A673 (cell line): ENCODE measurements at regions not wholly inside any gene's neighbourhood (a gene's known extent, or its start where the extent isn't known, plus 50 kb on each side); places are given as distances from the start of the nearest gene placed in this dataset.

ENCODE experiments used
- BruUV-seq: library from RNA; stranded (reverse); fragments of 400-500 nt; replicated peaks from 2 replicates; lab custom pipeline; 2021; lab: Mats Ljungman, UMichigan
- CTCF ChIA-PET: fragments of 300-600 bp; sonication (Branson Sonifier 250); formaldehyde crosslinking; loops from one replicate; lab custom pipeline; 2022; ENCODE audit warnings: antibody characterized with exemption; lab: Charles Lee
- POLR2A ChIA-PET: fragments of 300-600 bp; sonication (Branson Sonifier 250); formaldehyde crosslinking; loops from one replicate; lab custom pipeline; 2022; ENCODE audit warnings: antibody characterized with exemption; ENCODE audit not compliant: low non-redundant PET; lab: Charles Lee
- DNase-seq: peaks from one replicate; pipeline ENCODE4 v3.0.0-alpha.2; 2015; ENCODE audit warnings: low spot score
- H3K27ac ChIP-seq: fragments of 200-600 bp; sonication (generic); 2 replicates; pipeline ENCODE4 v1.5.1; 2016; ENCODE audit warnings: mixed run types, low read depth, mild to moderate bottlenecking, mixed read lengths, antibody characterized with exemption, low read length; ENCODE audit not compliant: poor library complexity, severe bottlenecking
- H3K27me3 ChIP-seq: fragments of 200-600 bp; sonication (generic); replicated peaks from 2 replicates; pipeline ENCODE4 v1.6.1; 2017; ENCODE audit warnings: mixed run types, low read depth, mild to moderate bottlenecking, mixed read lengths, antibody characterized with exemption, low read length; ENCODE audit not compliant: insufficient read depth, poor library complexity
- H3K36me3 ChIP-seq: fragments of 200-600 bp; sonication (generic); 2 replicates; pipeline ENCODE4 v1.6.1; 2016; ENCODE audit warnings: mixed run types, mild to moderate bottlenecking, mixed read lengths, antibody characterized with exemption, low read length; ENCODE audit not compliant: insufficient read depth, poor library complexity, severe bottlenecking
- H3K4me1 ChIP-seq: fragments of 200-600 bp; sonication (generic); 2 replicates; pipeline ENCODE4 v1.6.1; 2017; ENCODE audit warnings: mixed run types, mild to moderate bottlenecking, mixed read lengths, antibody characterized with exemption, low read length; ENCODE audit not compliant: insufficient read depth, poor library complexity, severe bottlenecking
- H3K4me3 ChIP-seq: fragments of 200-600 bp; sonication (generic); 2 replicates; pipeline ENCODE4 v1.5.1; 2016; ENCODE audit warnings: low read depth, mixed run types, mild to moderate bottlenecking, mixed read lengths, low read length; ENCODE audit not compliant: poor library complexity, severe bottlenecking
- H3K9me3 ChIP-seq: fragments of 200-600 bp; sonication (generic); 2 replicates; pipeline ENCODE4 v1.6.1; 2016; ENCODE audit warnings: mixed run types, low read depth, mild to moderate bottlenecking, mixed read lengths, antibody characterized with exemption, low read length; ENCODE audit not compliant: poor library complexity, severe bottlenecking
- EZH2 ChIP-seq: fragments of 200-600 bp; sonication (generic); IDR thresholded peaks from 2 replicates; pipeline ENCODE4 v1.6.1; 2017; ENCODE audit warnings: borderline replicate concordance, low read depth, mild to moderate bottlenecking, mixed read lengths, antibody characterized with exemption, low read length; ENCODE audit not compliant: poor library complexity, severe bottlenecking
- intact Hi-C: fragments of 100-400 bp; cut with micrococcal nuclease; formaldehyde crosslinking; loops from one replicate; pipeline ENCODE4 v1.10.0; 2022; ENCODE audit not compliant: unreplicated experiment
- TF ChIP-seq, protein P1 (sequence below): fragments of 300-800, 200-600 bp; sonication (generic); conservative IDR thresholded peaks from 2 replicates; pipeline ENCODE4 v1.5.1; 2017; ENCODE audit warnings: low read depth, mild to moderate bottlenecking, antibody characterized with exemption, low read length, moderate library complexity, mixed read lengths

DNA sequence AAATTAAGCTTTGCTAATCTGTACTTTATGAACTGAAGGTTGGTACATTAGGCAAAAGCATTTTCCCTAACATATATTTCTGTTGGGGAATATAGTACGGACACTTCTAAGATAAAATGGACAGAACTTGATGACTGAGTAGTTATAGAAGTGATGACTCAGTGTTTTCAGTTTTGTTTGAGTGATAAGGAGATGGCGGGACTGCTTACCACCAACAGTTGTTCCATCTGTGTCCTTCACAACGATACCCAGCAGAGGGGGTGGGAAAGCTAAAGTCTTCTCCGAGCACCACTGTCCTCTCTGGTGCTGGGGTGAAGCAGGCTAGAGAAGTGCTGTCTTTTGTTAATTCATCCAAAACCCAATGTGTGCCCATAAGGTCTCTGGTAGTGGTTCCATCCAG lies 195.8 kb downstream of the CD47 start:
- Histone ChIP-seq H3K27me3 (peaks cover 58% of the 10 kb centered on the region), H3K4me1 (no peaks in the 10 kb centered on the region), H3K36me3 (no peaks in the 10 kb centered on the region), H3K9me3 (no peaks in the 10 kb centered on the region), H3K4me3 (no peak overlapping the region), H3K27ac (no peak overlapping the region)
- no peak for DNase-seq
- ChIA-PET CTCF (interaction anchor here (0.6 kb wide), 1 partner anchor 899 kb away, joined by 14 read pairs; no protein-coding TSS in a partner anchor), POLR2A (no interaction called here)
- TF ChIP-seq, protein P1, sequence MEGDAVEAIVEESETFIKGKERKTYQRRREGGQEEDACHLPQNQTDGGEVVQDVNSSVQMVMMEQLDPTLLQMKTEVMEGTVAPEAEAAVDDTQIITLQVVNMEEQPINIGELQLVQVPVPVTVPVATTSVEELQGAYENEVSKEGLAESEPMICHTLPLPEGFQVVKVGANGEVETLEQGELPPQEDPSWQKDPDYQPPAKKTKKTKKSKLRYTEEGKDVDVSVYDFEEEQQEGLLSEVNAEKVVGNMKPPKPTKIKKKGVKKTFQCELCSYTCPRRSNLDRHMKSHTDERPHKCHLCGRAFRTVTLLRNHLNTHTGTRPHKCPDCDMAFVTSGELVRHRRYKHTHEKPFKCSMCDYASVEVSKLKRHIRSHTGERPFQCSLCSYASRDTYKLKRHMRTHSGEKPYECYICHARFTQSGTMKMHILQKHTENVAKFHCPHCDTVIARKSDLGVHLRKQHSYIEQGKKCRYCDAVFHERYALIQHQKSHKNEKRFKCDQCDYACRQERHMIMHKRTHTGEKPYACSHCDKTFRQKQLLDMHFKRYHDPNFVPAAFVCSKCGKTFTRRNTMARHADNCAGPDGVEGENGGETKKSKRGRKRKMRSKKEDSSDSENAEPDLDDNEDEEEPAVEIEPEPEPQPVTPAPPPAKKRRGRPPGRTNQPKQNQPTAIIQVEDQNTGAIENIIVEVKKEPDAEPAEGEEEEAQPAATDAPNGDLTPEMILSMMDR: no peak
- no peak for TF ChIP-seq EZH2
- BruUV-seq: no TSS peak
- intact Hi-C loops: no loop called here

DNA sequence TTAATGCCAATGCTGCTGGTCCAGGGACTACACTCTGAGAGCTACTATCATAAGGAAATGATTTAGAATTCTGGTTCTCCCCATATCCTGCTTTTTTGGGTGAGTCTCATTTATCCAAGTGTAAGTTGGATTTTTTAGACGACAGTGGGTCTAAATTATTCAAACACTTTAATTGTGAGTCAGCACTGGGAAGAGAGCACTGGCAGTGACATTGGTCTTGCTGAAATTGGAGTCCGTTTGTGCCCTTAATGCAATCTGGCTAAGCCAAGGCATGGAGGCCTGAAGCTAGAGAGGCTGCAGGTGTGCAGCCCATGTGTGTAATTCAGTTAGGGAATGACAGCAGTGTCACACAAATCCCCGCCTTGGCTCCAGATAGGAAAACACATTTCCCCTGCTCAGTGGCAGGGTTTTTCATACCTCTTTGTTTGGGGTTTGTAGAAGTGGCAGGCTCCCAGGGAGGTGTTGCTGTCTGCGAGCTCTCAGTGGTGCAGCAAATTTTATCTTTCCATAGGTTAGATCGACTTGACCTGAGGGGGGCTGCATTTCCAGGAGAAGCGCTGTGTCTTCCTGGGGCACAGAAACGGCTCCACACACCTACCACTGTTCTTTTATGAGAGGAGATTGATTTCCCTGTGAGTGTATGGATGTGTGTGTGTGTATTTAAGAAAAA lies 197.7 kb downstream of the CD47 start:
- TF ChIP-seq EZH2: no peak
- TF ChIP-seq, protein P1: no peak
- POLR2A ChIA-PET: interaction anchor here (0.7 kb wide), 1 partner anchor 510 kb away, joined by 3 read pairs; no protein-coding TSS in a partner anchor

DNA sequence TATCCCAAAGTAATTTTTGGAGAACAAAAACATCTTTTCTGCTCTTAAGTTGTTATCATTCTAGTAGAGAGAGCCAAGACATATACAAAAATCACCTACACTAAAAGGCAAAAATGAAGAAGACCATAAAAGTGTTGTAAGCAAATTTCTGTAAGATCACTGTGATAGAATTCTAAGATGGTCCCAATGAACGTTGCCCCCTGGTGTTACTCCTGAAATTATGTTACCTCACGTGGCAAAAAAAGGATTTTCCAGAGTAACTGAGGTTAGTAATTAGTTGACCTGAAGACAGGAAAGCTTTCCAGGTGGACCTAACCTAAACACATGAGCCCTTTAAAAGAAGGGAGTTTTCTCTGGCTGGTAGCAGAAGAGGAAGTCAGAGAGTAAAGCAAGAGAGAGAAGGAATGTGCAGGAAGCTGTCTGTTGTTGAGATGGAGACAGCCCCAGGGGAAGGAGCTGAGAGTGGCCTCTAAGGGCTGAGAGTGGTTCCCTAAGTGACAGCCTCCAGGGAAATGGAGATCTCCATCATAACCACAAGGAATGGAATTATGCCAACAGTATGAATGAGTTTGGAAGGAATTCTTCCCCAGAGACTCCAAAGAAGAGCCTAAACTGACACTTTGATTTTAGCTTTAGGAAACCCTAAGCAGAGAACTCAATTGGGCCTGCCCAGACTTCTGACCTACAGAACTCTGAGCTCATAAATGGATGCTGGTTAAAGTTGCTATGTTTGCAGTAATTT lies 205.9 kb downstream of the CD47 start:
- intact Hi-C loops: no loop called here
- DNase-seq: peak; percentile 35
- Histone ChIP-seq H3K27me3 (no peaks in the 10 kb centered on the region), H3K4me3 (no peak overlapping the region), H3K4me1 (no peaks in the 10 kb centered on the region), H3K27ac (no peak overlapping the region), H3K36me3 (no peaks in the 10 kb centered on the region), H3K9me3 (peaks cover 5% of the 10 kb centered on the region)
- BruUV-seq: no TSS peak
- TF ChIP-seq, protein P1: peak; percentile 41
- no peak for TF ChIP-seq EZH2
- CTCF ChIA-PET: interaction anchor here (0.7 kb wide), 1 partner anchor 243 kb away, joined by 3 read pairs; no protein-coding TSS in a partner anchor
- POLR2A ChIA-PET: no interaction called here

More for the DNA sequence above, 197.7 kb downstream of the CD47 start:
- no peak for DNase-seq
- Histone ChIP-seq H3K4me1 (no peaks in the 10 kb centered on the region), H3K27ac (no peak overlapping the region), H3K36me3 (no peaks in the 10 kb centered on the region), H3K27me3 (peaks cover 45% of the 10 kb centered on the region), H3K4me3 (no peak overlapping the region), H3K9me3 (peaks cover 5% of the 10 kb centered on the region)
- no TSS peak for BruUV-seq
- intact Hi-C loops: no loop called here
- CTCF ChIA-PET: no interaction called here
